ENCODE measurements at regions not wholly inside any gene's neighbourhood (a gene's known extent, or its start where the extent isn't known, plus 50 kb on each side); places are given as distances from the start of the nearest gene placed in this dataset.

DNA sequence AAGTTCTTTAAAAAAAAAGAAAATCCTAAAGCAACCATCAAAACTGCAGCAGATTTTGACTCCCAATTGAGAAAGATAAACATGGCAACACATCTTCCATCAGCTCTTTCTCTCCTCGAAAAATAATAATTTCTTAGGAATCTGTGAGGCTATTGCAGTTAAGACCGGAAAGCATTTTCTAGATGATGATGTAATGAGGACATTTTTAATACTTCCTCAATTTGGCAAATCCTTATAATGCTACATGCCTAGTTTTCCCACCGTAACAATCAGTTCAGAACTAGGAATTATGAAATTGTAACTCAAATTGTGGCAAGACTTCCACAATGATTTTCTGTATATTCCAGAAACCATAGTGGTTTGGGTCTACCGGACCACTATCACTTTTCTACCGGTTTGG lies 180.9 kb upstream of the PDE3A start:
- TF ChIP-seq MAFK (IDR thresholded peaks at IDR 0.05; ENCODE audit: low read depth, low read length) (no peak), POLR2A (IDR thresholded peaks at IDR 0.05; ENCODE audit: low read depth, low read length) (no peak), RAD21 (IDR thresholded peaks at IDR 0.05; ENCODE audit: low read length) (no peak)
